ENCODE measurements at regions not wholly inside any gene's neighbourhood (a gene's known extent, or its start where the extent isn't known, plus 50 kb on each side); places are given as distances from the start of the nearest gene placed in this dataset.

GRCh38 chr7:52980129-52980528 is 55.3 kb upstream of the POM121L12 start:
- no peak overlapping the region for H3K4me3 Mint-ChIP-seq
- no peak overlapping the region for H3K27ac Mint-ChIP-seq
- H3K9me3 Mint-ChIP-seq: peaks cover 4 to 12% of the 10 kb centered on the region in 2 donors
- DNase-seq (no peak), ATAC-seq (replicated peaks) (no peak)
- H3K27me3 Mint-ChIP-seq: no peaks in the 10 kb centered on the region
- no peaks in the 10 kb centered on the region for H3K36me3 Mint-ChIP-seq
- no peaks in the 10 kb centered on the region for H3K4me1 Mint-ChIP-seq

DNA sequence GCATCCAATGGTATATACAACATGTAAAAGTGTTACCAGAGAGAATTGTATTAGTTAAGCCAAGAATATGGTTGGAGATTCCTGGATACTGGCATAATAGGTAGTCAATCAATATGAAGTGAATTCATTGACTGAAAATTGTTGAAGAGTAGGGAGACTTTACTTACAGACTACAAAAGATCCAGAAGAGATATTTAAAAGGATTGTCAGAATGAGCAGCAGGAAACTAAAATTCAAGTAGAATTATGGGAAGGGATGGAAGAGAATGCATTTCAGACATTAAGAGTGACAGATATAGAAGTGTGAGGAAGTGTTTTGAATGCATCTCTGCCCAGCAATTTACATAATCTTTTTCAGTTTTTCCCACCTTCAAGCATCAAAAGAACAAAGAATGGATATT is 62.3 kb upstream of the POM121L12 start:
- Mint-ChIP-seq H3K27ac (no peak overlapping the region), H3K4me1 (no peaks in the 10 kb centered on the region)
- DNase-seq: no peak

DNA sequence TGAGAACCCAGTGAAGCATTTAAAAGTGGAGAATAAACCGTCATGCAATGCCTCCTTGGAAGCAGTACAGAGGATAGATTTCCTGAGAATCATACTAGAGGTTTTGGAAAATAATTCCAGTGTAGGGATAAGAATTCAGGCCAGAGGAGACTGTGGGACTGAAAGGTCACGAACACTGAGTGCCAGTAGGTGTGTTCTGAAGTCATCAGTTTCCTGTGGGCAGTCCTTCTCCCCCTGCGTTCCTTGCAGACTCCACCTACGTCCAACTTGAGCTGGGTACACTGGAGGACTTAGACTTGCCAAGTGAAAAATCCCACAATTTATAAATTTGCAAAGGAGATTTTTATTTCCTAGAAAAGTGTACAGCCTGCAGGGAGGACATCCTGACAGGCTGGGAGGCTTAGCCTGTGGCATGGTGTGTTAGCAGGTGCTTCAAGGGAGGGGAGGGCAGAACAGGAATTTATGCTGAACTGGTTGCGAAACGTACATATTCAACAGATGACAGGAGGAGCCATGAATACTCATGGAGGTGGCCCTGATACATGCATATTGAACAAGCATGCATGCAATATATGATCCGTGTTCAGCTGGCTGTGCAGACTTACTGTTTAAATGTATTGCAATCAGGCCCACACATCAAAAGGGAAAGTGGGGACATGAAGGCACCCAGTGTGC is 72.9 kb upstream of the POM121L12 start:
- H3K27ac Mint-ChIP-seq: no peak overlapping the region
- no peaks in the 10 kb centered on the region for H3K4me1 Mint-ChIP-seq
- peaks cover 12 to 14% of the 10 kb centered on the region in 2 donors for H3K9me3 Mint-ChIP-seq
- DNase-seq (no peak), ATAC-seq (replicated peaks) (no peak)
- no peaks in the 10 kb centered on the region for H3K36me3 Mint-ChIP-seq
- no peak overlapping the region for H3K4me3 Mint-ChIP-seq
- H3K27me3 Mint-ChIP-seq: no peaks in the 10 kb centered on the region

More for the DNA sequence above, 62.3 kb upstream of the POM121L12 start:
- H3K27me3 Mint-ChIP-seq: no peaks in the 10 kb centered on the region
- no peak for ATAC-seq (replicated peaks)
- H3K36me3 Mint-ChIP-seq: no peaks in the 10 kb centered on the region
- H3K9me3 Mint-ChIP-seq: peaks cover 0 to 4% of the 10 kb centered on the region in 2 donors
- H3K4me3 Mint-ChIP-seq: no peak overlapping the region

- H3K4me1 Mint-ChIP-seq: no peaks in the 10 kb centered on the region
- H3K27ac Mint-ChIP-seq: no peak overlapping the region
- H3K27me3 Mint-ChIP-seq: no peaks in the 10 kb centered on the region
- no peaks in the 10 kb centered on the region for H3K36me3 Mint-ChIP-seq
- H3K9me3 Mint-ChIP-seq: peaks cover 12 to 14% of the 10 kb centered on the region in 2 donors
- H3K4me3 Mint-ChIP-seq: no peak overlapping the region
- DNase-seq (no peak), ATAC-seq (replicated peaks) (no peak)
Observed at GRCh38 chr7:52961084-52961483, 74.3 kb upstream of the POM121L12 start.

- H3K27me3 Mint-ChIP-seq: no peaks in the 10 kb centered on the region
- H3K36me3 Mint-ChIP-seq: no peaks in the 10 kb centered on the region
- no peak overlapping the region for H3K27ac Mint-ChIP-seq
- no peaks in the 10 kb centered on the region for H3K4me1 Mint-ChIP-seq
- ATAC-seq (replicated peaks) (no peak), DNase-seq (no peak)
- H3K4me3 Mint-ChIP-seq: no peak overlapping the region
- peaks cover 8 to 13% of the 10 kb centered on the region in 2 donors for H3K9me3 Mint-ChIP-seq
Observed at GRCh38 chr7:52959878-52960660, 75.4 kb upstream of the POM121L12 start.

GRCh38 chr7:52959336-52959735 is 76.1 kb upstream of the POM121L12 start:
- Mint-ChIP-seq H3K9me3 (peaks cover 7 to 19% of the 10 kb centered on the region in 2 donors), H3K4me1 (no peaks in the 10 kb centered on the region), H3K36me3 (no peaks in the 10 kb centered on the region), H3K27ac (no peak overlapping the region), H3K4me3 (no peak overlapping the region), H3K27me3 (no peaks in the 10 kb centered on the region)
- ATAC-seq (replicated peaks) (no peak), DNase-seq (no peak)

DNA sequence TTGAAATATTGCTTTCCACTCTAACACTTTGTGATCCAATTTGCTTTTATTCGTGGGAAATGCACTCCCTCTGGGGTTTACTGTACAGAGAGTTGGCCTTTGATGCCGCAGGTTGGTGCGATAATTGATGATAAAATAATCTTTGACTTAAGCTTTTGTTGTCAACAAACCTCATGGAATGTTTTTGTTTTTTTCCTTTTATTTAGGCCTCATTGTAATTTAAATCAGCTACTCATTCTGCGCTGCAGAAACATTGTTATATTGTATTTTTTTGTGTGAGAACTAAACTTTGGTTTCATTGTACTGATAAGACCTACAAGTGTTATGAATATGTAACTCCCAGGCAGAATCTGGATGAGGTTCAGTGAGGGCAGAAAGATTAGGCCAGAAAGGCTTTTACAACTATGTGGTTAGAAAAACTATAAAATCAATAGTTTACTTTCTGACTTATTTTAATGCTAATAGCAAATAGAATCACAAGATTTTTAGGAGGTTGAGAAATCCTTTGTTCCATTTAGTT is 76.8 kb upstream of the POM121L12 start:
- no peaks in the 10 kb centered on the region for H3K27me3 Mint-ChIP-seq
- DNase-seq (no peak), ATAC-seq (replicated peaks) (no peak)
- no peak overlapping the region for H3K4me3 Mint-ChIP-seq
- H3K36me3 Mint-ChIP-seq: no peaks in the 10 kb centered on the region
- H3K27ac Mint-ChIP-seq: no peak overlapping the region
- H3K9me3 Mint-ChIP-seq: peaks cover 3 to 20% of the 10 kb centered on the region in 2 donors
- no peaks in the 10 kb centered on the region for H3K4me1 Mint-ChIP-seq

DNA sequence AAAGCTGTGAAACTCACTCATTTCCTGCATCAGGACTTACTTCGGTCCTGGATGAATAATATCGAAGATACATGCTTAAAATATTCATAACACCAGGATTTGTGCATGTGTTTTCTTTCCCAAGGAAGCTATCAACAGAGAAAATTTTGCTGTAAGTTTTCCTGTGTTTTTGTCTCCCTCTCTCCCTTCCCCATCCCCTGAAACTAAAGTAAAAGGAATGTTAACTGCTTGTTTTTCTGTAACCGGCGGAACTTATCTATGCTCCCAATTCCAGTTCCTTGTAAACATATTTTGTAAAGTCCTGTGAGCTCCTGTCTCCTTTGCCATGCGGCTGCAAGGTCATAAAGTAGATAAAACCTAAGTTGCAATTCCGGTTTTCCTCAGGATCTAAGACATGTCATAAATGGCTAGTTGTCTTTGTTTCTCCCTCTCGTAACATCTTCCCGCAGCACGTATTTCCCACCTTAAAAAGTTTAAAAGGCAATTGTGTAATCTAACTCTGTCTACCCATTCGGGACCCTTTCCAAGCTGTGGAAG is 79.0 kb upstream of the POM121L12 start:
- H3K4me1 Mint-ChIP-seq: no peaks in the 10 kb centered on the region
- H3K9me3 Mint-ChIP-seq: peaks cover 3 to 20% of the 10 kb centered on the region in 2 donors
- no peak overlapping the region for H3K4me3 Mint-ChIP-seq
- H3K36me3 Mint-ChIP-seq: no peaks in the 10 kb centered on the region
- no peak overlapping the region for H3K27ac Mint-ChIP-seq
- no peaks in the 10 kb centered on the region for H3K27me3 Mint-ChIP-seq
- ATAC-seq (replicated peaks) (no peak), DNase-seq (no peak)

DNA sequence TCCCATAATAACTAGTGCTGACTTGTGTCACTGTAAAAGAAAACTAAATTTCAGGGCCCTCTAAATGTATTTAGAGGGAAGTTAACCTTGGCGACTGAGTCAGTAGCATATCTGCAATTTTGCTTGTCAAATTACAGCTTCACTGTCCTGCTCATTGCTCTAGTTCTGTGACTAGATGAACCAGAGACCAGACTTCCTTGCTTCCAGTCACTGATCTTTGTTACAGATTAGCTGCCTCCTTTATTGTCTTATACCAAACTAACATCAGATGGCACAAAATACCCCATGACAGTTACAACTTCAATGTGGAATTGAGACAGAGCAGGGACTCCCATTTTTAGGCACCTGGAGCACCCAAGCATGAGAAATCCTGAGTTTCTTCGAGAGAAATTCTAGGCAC is 79.9 kb upstream of the POM121L12 start:
- Mint-ChIP-seq H3K4me1 (no peaks in the 10 kb centered on the region), H3K36me3 (no peaks in the 10 kb centered on the region), H3K27me3 (no peaks in the 10 kb centered on the region), H3K27ac (no peak overlapping the region), H3K9me3 (peaks cover 3 to 20% of the 10 kb centered on the region in 2 donors), H3K4me3 (no peak overlapping the region)
- no peak for ATAC-seq (replicated peaks)
- DNase-seq: no peak

DNA sequence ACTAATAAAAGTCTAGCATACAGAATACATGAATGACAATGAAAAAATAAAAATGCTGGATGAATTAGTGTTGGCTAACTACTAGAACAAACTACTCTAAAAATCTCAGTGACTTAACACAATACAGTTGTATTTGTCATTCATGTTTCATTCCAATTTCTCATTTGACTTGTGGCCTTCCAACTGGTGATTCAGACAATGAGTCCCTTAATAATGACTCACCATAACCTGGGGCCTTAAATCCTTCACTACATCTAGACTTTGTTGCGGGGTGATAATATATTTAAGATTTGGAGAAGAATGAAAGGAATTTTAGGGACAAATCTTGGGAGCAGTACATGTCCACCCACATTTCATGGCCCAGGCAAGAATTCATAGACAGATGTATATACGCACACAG is 90.5 kb upstream of the POM121L12 start:
- ATAC-seq (replicated peaks) (no peak), DNase-seq (no peak)
- H3K4me1 Mint-ChIP-seq: no peaks in the 10 kb centered on the region
- H3K4me3 Mint-ChIP-seq: no peak overlapping the region
- peaks cover 5 to 19% of the 10 kb centered on the region in 2 donors for H3K9me3 Mint-ChIP-seq
- H3K27ac Mint-ChIP-seq: no peak overlapping the region
- no peaks in the 10 kb centered on the region for H3K27me3 Mint-ChIP-seq
- H3K36me3 Mint-ChIP-seq: no peaks in the 10 kb centered on the region

- Mint-ChIP-seq H3K36me3 (no peaks in the 10 kb centered on the region), H3K4me3 (no peak overlapping the region), H3K9me3 (peaks cover 6 to 8% of the 10 kb centered on the region in 2 donors), H3K27me3 (no peaks in the 10 kb centered on the region), H3K4me1 (no peaks in the 10 kb centered on the region), H3K27ac (no peak overlapping the region)
- no peak for ATAC-seq (replicated peaks)
- DNase-seq: no peak
Observed at GRCh38 chr7:52940481-52940880, 95.0 kb upstream of the POM121L12 start.

DNA sequence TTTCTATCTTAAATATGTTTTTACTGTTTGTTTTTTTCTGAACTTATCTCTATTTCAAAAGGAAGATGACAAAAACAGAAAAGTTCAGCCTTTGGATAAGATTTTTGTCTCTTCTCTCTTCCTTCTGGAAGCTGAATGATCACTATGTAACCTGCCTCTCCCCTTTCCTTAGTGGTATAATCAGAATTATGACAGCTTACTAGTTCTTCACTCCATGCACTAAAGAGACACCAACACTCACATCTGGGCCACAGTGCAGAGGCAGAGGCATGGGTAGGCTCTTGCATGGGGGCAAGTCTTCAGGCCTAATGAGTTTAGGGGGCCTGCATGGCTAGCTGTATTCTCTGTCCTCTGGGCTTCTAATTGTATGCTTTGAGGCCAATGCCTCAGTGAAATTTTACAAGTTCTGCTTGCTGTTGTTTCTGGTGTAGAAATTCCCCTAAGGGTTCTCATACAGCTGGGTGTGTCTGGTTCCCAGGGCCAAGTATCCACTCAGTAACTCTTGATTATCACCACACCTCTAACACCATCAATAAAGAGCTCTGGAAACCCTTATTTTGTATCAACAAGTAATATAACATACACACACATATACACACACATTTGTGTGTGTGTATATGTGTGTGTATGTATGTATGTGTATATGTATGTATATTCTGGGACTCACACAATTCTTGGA is 96.8 kb upstream of the POM121L12 start:
- H3K36me3 Mint-ChIP-seq: no peaks in the 10 kb centered on the region

GRCh38 chr7:52936750-52937149 is 98.7 kb upstream of the POM121L12 start:
- H3K27me3 Mint-ChIP-seq: no peaks in the 10 kb centered on the region
- DNase-seq: no peak
- no peak for ATAC-seq (replicated peaks)
- H3K9me3 Mint-ChIP-seq: peaks cover 16 to 17% of the 10 kb centered on the region in 2 donors
- H3K4me1 Mint-ChIP-seq: no peaks in the 10 kb centered on the region
- no peak overlapping the region for H3K27ac Mint-ChIP-seq
- H3K36me3 Mint-ChIP-seq: no peaks in the 10 kb centered on the region
- no peak overlapping the region for H3K4me3 Mint-ChIP-seq

More for the DNA sequence above, 96.8 kb upstream of the POM121L12 start:
- H3K27me3 Mint-ChIP-seq: no peaks in the 10 kb centered on the region
- DNase-seq (no peak), ATAC-seq (replicated peaks) (no peak)
- H3K4me1 Mint-ChIP-seq: no peaks in the 10 kb centered on the region
- no peak overlapping the region for H3K27ac Mint-ChIP-seq
- H3K9me3 Mint-ChIP-seq: peaks cover 11 to 12% of the 10 kb centered on the region in 2 donors
- H3K4me3 Mint-ChIP-seq: no peak overlapping the region

DNA sequence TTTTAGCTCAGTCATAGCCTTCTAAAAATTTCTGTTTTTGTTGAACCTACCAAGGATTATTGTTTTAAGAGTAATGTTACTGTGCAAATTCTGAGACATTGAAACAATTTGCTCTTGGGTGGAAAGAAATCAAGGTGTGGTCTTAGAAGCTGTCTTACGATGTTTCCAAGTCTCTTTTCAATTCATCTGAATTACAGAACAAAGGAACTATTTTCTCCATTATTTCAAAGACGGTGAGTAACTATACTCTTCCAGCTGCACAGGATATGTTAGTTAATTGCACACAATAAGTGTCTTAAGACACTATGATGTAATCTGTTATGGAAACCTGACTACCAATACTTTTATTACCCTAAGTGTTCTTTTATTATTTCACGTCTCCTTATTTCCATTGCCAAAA is 106.8 kb upstream of the POM121L12 start:
- no peak for ATAC-seq (replicated peaks)
- H3K9me3 Mint-ChIP-seq: peaks cover 11 to 12% of the 10 kb centered on the region in 2 donors
- no peak for DNase-seq
- no peak overlapping the region for H3K27ac Mint-ChIP-seq
- no peaks in the 10 kb centered on the region for H3K36me3 Mint-ChIP-seq
- H3K27me3 Mint-ChIP-seq: no peaks in the 10 kb centered on the region
- no peaks in the 10 kb centered on the region for H3K4me1 Mint-ChIP-seq
- no peak overlapping the region for H3K4me3 Mint-ChIP-seq
